ENCODE measurements at regions not wholly inside any gene's neighbourhood (a gene's known extent, or its start where the extent isn't known, plus 50 kb on each side); places are given as distances from the start of the nearest gene placed in this dataset.
"Not testable (repeated sequence)": the region's sequence is repeated elsewhere in the genome, so short reads cannot be mapped to it uniquely, and the experiment has no call there.

GRCh38 chr12:76177821-76178220, 93.3 kb upstream of the NAP1L1 start:
- no peak for DNase-seq (ENCODE audit: low spot score)

GRCh38 chr12:76176940-76177339, 92.5 kb upstream of the NAP1L1 start:
- DNase-seq (ENCODE audit: low spot score): no peak

- DNase-seq (ENCODE audit: low spot score): not testable (repeated sequence)
These were observed 91.5 kb upstream of the NAP1L1 start for GRCh38 chr12:76175946-76176345.

GRCh38 chr12:76173756-76174155, 89.3 kb upstream of the NAP1L1 start:
- no peak for DNase-seq (ENCODE audit: low spot score)

- peak; percentile 81 for DNase-seq (ENCODE audit: low spot score)
These were observed 74.2 kb upstream of the NAP1L1 start for GRCh38 chr12:76158518-76159321.

- no peak for DNase-seq (ENCODE audit: low spot score)
These were observed 72.2 kb upstream of the NAP1L1 start for GRCh38 chr12:76156726-76157125.

- DNase-seq (ENCODE audit: low spot score): no peak
These were observed 71.8 kb upstream of the NAP1L1 start for GRCh38 chr12:76156314-76156713.

- no peak for DNase-seq (ENCODE audit: low spot score)
These were observed 70.7 kb upstream of the NAP1L1 start for GRCh38 chr12:76155157-76155670.

GRCh38 chr12:76153616-76154015, 69.1 kb upstream of the NAP1L1 start:
- DNase-seq (ENCODE audit: low spot score): no peak

- peak; percentile 35 for DNase-seq (ENCODE audit: low spot score)
These were observed 67.8 kb upstream of the NAP1L1 start for GRCh38 chr12:76152181-76152807.

- no peak for DNase-seq (ENCODE audit: low spot score)
These were observed 59.7 kb upstream of the NAP1L1 start for GRCh38 chr12:76144245-76144549.

GRCh38 chr12:76143343-76144244, 59.1 kb upstream of the NAP1L1 start:
- no peak for DNase-seq (ENCODE audit: low spot score)

GRCh38 chr12:76142305-76142704, 57.8 kb upstream of the NAP1L1 start:
- no peak for DNase-seq (ENCODE audit: low spot score)

GRCh38 chr12:76138656-76139055, 54.2 kb upstream of the NAP1L1 start:
- no peak for DNase-seq (ENCODE audit: low spot score)

- no peak for DNase-seq (ENCODE audit: low spot score)
These were observed 53.1 kb upstream of the NAP1L1 start for GRCh38 chr12:76137606-76138005.

GRCh38 chr12:76135456-76135855, 51.0 kb upstream of the NAP1L1 start:
- no peak for DNase-seq (ENCODE audit: low spot score)

All from pons (tissue), 1 donor.